Body of pancreas (tissue), 4 donors: ENCODE measurements at regions not wholly inside any gene's neighbourhood (a gene's known extent, or its start where the extent isn't known, plus 50 kb on each side); places are given as distances from the start of the nearest gene placed in this dataset.

ENCODE experiments used
- ATAC-seq: fragments of 150-250 bp; one replicate; pipeline ENCODE4 v1.9.1; 2016
- DNase-seq, 4 donors: peaks; one replicate each; pipeline ENCODE4 v3.0.0-alpha.2; 2019
- H3K27ac ChIP-seq, 4 donors: fragments of 200-600 bp; sonication (generic); 1 replicate in 3 of 4; 2 replicates in 1 of 4; pipeline versions ENCODE4 v1.5.1 to v1.6.1; 2016 to 2019; ENCODE audit warnings: mild to moderate bottlenecking in 1 of 4, mixed read lengths in 1 of 4, moderate library complexity in 1 of 4
- H3K27me3 ChIP-seq, 2 donors: fragments of 200-600 bp; sonication (generic); one replicate each; pipeline ENCODE4 v1.6.0; 2016; ENCODE audit warnings: mild to moderate bottlenecking in 1 of 2
- H3K36me3 ChIP-seq, 2 donors: fragments of 200-600 bp; sonication (generic); replicated peaks in 1 of 2; 2 replicates each; pipeline ENCODE4 v1.5.1; 2016; ENCODE audit warnings: low read depth in 2 of 2; ENCODE audit not compliant: insufficient read depth in 1 of 2
- H3K4me1 ChIP-seq: fragments of 200-600 bp; sonication (generic); one replicate; pipeline ENCODE4 v1.6.0; 2016
- H3K4me3 ChIP-seq, 2 donors: fragments of 200-600 bp; sonication (generic); 1 replicate in 1 of 2; 2 replicates in 1 of 2; pipeline ENCODE4 v1.5.1; 2016 to 2019
- H3K9me3 ChIP-seq, 3 donors: fragments of 200-600 bp; sonication (generic); 1 replicate in 2 of 3; 2 replicates in 1 of 3; pipeline ENCODE4 v1.5.1; 2016
- CTCF ChIP-seq, 7 experiments: fragments of 450-650 bp in 4 of 7; fragments of 200-600 bp in 3 of 7; sonication (generic) in 3 of 7; IDR thresholded peaks; one replicate each; pipeline ENCODE4 v1.5.1; 2016 to 2019; ENCODE audit warnings: antibody characterized with exemption in 7 of 7
- POLR2A ChIP-seq, 3 donors: fragments of 450-650 bp; IDR thresholded peaks; one replicate each; pipeline ENCODE4 v1.6.1; 2016; ENCODE audit warnings: antibody characterized with exemption in 3 of 3, mild to moderate bottlenecking in 2 of 3
- whole genome bisulfite sequencing, 2 donors: methylation state at CpG; one replicate each; pipeline ENCODE4 v1.1.5; 2017; 5-methylcytosine and 5-hydroxymethylcytosine counted together
- intact Hi-C: fragments of 100-400 bp; cut with DNase I; formaldehyde crosslinking; loops from one replicate; pipeline ENCODE4 v1.15.1; 2023

- intact Hi-C loops, result no loop called here
- Histone ChIP-seq H3K36me3 (no peaks in the 10 kb centered on the region), H3K9me3 (no peaks in the 10 kb centered on the region), H3K27me3 (no peaks in the 10 kb centered on the region), H3K4me1 (no peaks in the 10 kb centered on the region), H3K27ac (no peak overlapping the region), H3K4me3 (no peak overlapping the region)
- no peak for ATAC-seq
- TF ChIP-seq POLR2A (IDR thresholded peaks at IDR 0.05) (no peak), CTCF (IDR thresholded peaks at IDR 0.05) (no peak)
- WGBS, 2 donors, result 51 to 54% methylated on average over 3 of the region's 3 CpGs
- DNase-seq, result no peak
These were observed 114.0 kb downstream of the ALX1 start for GRCh38 chr12:85394065-85394464.

- ATAC-seq, result no peak
- Histone ChIP-seq H3K4me3 (no peak overlapping the region), H3K9me3 (no peaks in the 10 kb centered on the region), H3K4me1 (no peaks in the 10 kb centered on the region), H3K27ac (no peak overlapping the region), H3K27me3 (no peaks in the 10 kb centered on the region), H3K36me3 (no peaks in the 10 kb centered on the region)
- intact Hi-C loops, result no loop called here
- DNase-seq, result no peak
- 79 to 83% methylated on average over 3 of the region's 3 CpGs for WGBS, 2 donors
- no peak for TF ChIP-seq POLR2A (IDR thresholded peaks at IDR 0.05)
These were observed 114.8 kb downstream of the ALX1 start for GRCh38 chr12:85394809-85395208.

GRCh38 chr12:85405262-85405661 lies 125.2 kb downstream of the ALX1 start:
- TF ChIP-seq POLR2A (IDR thresholded peaks at IDR 0.05) (no peak), CTCF (IDR thresholded peaks at IDR 0.05) (no peak)
- no peak for ATAC-seq
- Histone ChIP-seq H3K27ac (no peak overlapping the region), H3K36me3 (no peaks in the 10 kb centered on the region), H3K9me3 (no peaks in the 10 kb centered on the region), H3K4me1 (no peaks in the 10 kb centered on the region), H3K27me3 (no peaks in the 10 kb centered on the region), H3K4me3 (no peak overlapping the region)
- 49 to 52% methylated on average over 5 of the region's 5 CpGs for WGBS, 2 donors
- no peak for DNase-seq
- intact Hi-C loops, result no loop called here

GRCh38 chr12:85405781-85406522 lies 125.9 kb downstream of the ALX1 start:
- intact Hi-C loops, result no loop called here
- Histone ChIP-seq H3K9me3 (no peaks in the 10 kb centered on the region), H3K27ac (no peak overlapping the region), H3K4me3 (no peak overlapping the region), H3K4me1 (no peaks in the 10 kb centered on the region), H3K27me3 (no peaks in the 10 kb centered on the region), H3K36me3 (no peaks in the 10 kb centered on the region)
- TF ChIP-seq POLR2A (IDR thresholded peaks at IDR 0.05) (no peak), CTCF (IDR thresholded peaks at IDR 0.05) (no peak)
- DNase-seq, result no peak
- WGBS, 2 donors, result 21 to 28% methylated on average over 4 of the region's 4 CpGs
- no peak for ATAC-seq

GRCh38 chr12:85413266-85413665 lies 133.2 kb downstream of the ALX1 start:
- Histone ChIP-seq H3K27me3 (no peaks in the 10 kb centered on the region), H3K27ac (no peak overlapping the region), H3K4me1 (no peaks in the 10 kb centered on the region), H3K4me3 (no peak overlapping the region), H3K36me3 (no peaks in the 10 kb centered on the region), H3K9me3 (no peaks in the 10 kb centered on the region)
- 59 to 61% methylated on average over 2 of the region's 2 CpGs for WGBS, 2 donors
- intact Hi-C loops, result no loop called here
- DNase-seq (no peak), ATAC-seq (no peak)
- TF ChIP-seq CTCF (IDR thresholded peaks at IDR 0.05), result no peak
- TF ChIP-seq POLR2A (IDR thresholded peaks at IDR 0.05), result no peak
